Kidney epithelial cell (primary cell): ENCODE measurements at regions not wholly inside any gene's neighbourhood (a gene's known extent, or its start where the extent isn't known, plus 50 kb on each side); places are given as distances from the start of the nearest gene placed in this dataset.

Experiments used
- DNase-seq: peaks from one replicate; pipeline ENCODE4 v3.0.0-alpha.2; 2010; ENCODE audit warnings: low read depth
- H3K27me3 ChIP-seq: 2 replicates; pipeline ENCODE4 v1.6.0; 2011; ENCODE audit warnings: low read length; ENCODE audit not compliant: control insufficient read depth, insufficient read depth
- H3K36me3 ChIP-seq: 2 replicates; pipeline ENCODE4 v1.5.1; 2011; ENCODE audit warnings: low read length; ENCODE audit not compliant: control insufficient read depth, insufficient read depth
- H3K4me3 ChIP-seq: 2 replicates; pipeline ENCODE4 v1.5.1; 2011; ENCODE audit warnings: low read depth, mild to moderate bottlenecking, control low read depth, low read length
- CTCF ChIP-seq: IDR thresholded peaks from 2 replicates; pipeline ENCODE4 v1.5.1; 2011; ENCODE audit warnings: mild to moderate bottlenecking, moderate library complexity, low read length, control low read depth, inconsistent platforms; ENCODE audit not compliant: insufficient read depth, poor library complexity, severe bottlenecking

GRCh38 chr2:168401771-168402170, 54.3 kb upstream of the CERS6 start:
- TF ChIP-seq CTCF: no peak
- DNase-seq: no peak
- Histone ChIP-seq H3K27me3 (peaks cover 2% of the 10 kb centered on the region), H3K4me3 (no peak overlapping the region), H3K36me3 (no peaks in the 10 kb centered on the region)

- DNase-seq: no peak
- Histone ChIP-seq H3K4me3 (no peak overlapping the region), H3K27me3 (peaks cover 2% of the 10 kb centered on the region), H3K36me3 (no peaks in the 10 kb centered on the region)
- no peak for TF ChIP-seq CTCF
Observed at GRCh38 chr2:168402531-168402930, 53.5 kb upstream of the CERS6 start.

- Histone ChIP-seq H3K36me3 (no peaks in the 10 kb centered on the region), H3K4me3 (no peak overlapping the region)
- DNase-seq: no peak
Observed at GRCh38 chr2:168403736-168404135, 52.3 kb upstream of the CERS6 start.

GRCh38 chr2:168404764-168405163, 51.3 kb upstream of the CERS6 start:
- Histone ChIP-seq H3K27me3 (peaks cover 2% of the 10 kb centered on the region), H3K4me3 (no peak overlapping the region), H3K36me3 (no peaks in the 10 kb centered on the region)
- DNase-seq: no peak
- TF ChIP-seq CTCF: no peak

More at GRCh38 chr2:168403736-168404135, 52.3 kb upstream of the CERS6 start:
- no peak for TF ChIP-seq CTCF
- peaks cover 2% of the 10 kb centered on the region for H3K27me3 ChIP-seq
